ENCODE measurements at regions not wholly inside any gene's neighbourhood (a gene's known extent, or its start where the extent isn't known, plus 50 kb on each side); places are given as distances from the start of the nearest gene placed in this dataset.
"Not testable (repeated sequence)": the region's sequence is repeated elsewhere in the genome, so short reads cannot be mapped to it uniquely, and the experiment has no call there.

GRCh38 chr18:57915248-57915647 lies 112.1 kb upstream of the ATP8B1 start:
- no peak for DNase-seq

GRCh38 chr18:57913686-57914085 lies 110.6 kb upstream of the ATP8B1 start:
- DNase-seq = no peak

GRCh38 chr18:57910817-57911216 lies 107.7 kb upstream of the ATP8B1 start:
- DNase-seq = no peak

- no peak for DNase-seq
Observed at GRCh38 chr18:57910134-57910533, 107.0 kb upstream of the ATP8B1 start.

GRCh38 chr18:57909620-57910019 lies 106.5 kb upstream of the ATP8B1 start:
- no peak for DNase-seq

GRCh38 chr18:57908092-57908491 lies 105.0 kb upstream of the ATP8B1 start:
- DNase-seq = no peak

GRCh38 chr18:57907550-57907949 lies 104.4 kb upstream of the ATP8B1 start:
- no peak for DNase-seq

GRCh38 chr18:57906852-57907251 lies 103.7 kb upstream of the ATP8B1 start:
- DNase-seq = no peak

GRCh38 chr18:57904535-57904934 lies 101.4 kb upstream of the ATP8B1 start:
- DNase-seq = no peak

- no peak for DNase-seq
Observed at GRCh38 chr18:57902721-57903120, 99.6 kb upstream of the ATP8B1 start.

- no peak for DNase-seq
Observed at GRCh38 chr18:57901825-57902589, 98.9 kb upstream of the ATP8B1 start.

GRCh38 chr18:57900906-57901435 lies 97.9 kb upstream of the ATP8B1 start:
- no peak for DNase-seq

- no peak for DNase-seq
Observed at GRCh38 chr18:57898506-57899124, 95.5 kb upstream of the ATP8B1 start.

- no peak for DNase-seq
Observed at GRCh38 chr18:57895182-57895581, 92.1 kb upstream of the ATP8B1 start.

- no peak for DNase-seq
Observed at GRCh38 chr18:57891707-57892391, 88.7 kb upstream of the ATP8B1 start.

- DNase-seq = no peak
Observed at GRCh38 chr18:57890266-57890665, 87.2 kb upstream of the ATP8B1 start.

- no peak for DNase-seq
Observed at GRCh38 chr18:57889841-57890240, 86.7 kb upstream of the ATP8B1 start.

- no peak for DNase-seq
Observed at GRCh38 chr18:57887543-57888383, 84.6 kb upstream of the ATP8B1 start.

- no peak for DNase-seq
Observed at GRCh38 chr18:57885931-57886330, 82.8 kb upstream of the ATP8B1 start.

- DNase-seq = no peak
Observed at GRCh38 chr18:57882465-57882864, 79.3 kb upstream of the ATP8B1 start.

GRCh38 chr18:57881818-57882413 lies 78.8 kb upstream of the ATP8B1 start:
- peak in 3 of 5 donors; percentile 13 to 38 (median 14) for DNase-seq

GRCh38 chr18:57879924-57880323 lies 76.8 kb upstream of the ATP8B1 start:
- not testable (repeated sequence) for DNase-seq

Data from T-helper 1 cell (primary cell).